SU-DHL-6 (cell line): ENCODE measurements at regions not wholly inside any gene's neighbourhood (a gene's known extent, or its start where the extent isn't known, plus 50 kb on each side); places are given as distances from the start of the nearest gene placed in this dataset.

ENCODE experiments used
- CTCF ChIP-seq: fragments of 200-600 bp; sonication (generic); IDR thresholded peaks from one replicate; pipeline ENCODE4 v1.5.1; 2017; ENCODE audit warnings: antibody characterized with exemption, mild to moderate bottlenecking, low read length, moderate library complexity; ENCODE audit not compliant: insufficient read depth, poor library complexity, severe bottlenecking
- EZH2phosphoT487 ChIP-seq: fragments of 200-600 bp; sonication (generic), shearing (Covaris generic); conservative IDR thresholded peaks from 2 replicates; pipeline ENCODE4 v1.6.1; 2018; ENCODE audit warnings: mild to moderate bottlenecking, antibody characterized with exemption, low read length, moderate library complexity, mixed read lengths

GRCh38 chr7:96471606-96472005, 149.7 kb upstream of the SLC25A13 start:
- TF ChIP-seq CTCF (no peak), EZH2phosphoT487 (no peak)
